Left ventricle myocardium superior (tissue), 1 donor: ENCODE measurements at regions not wholly inside any gene's neighbourhood (a gene's known extent, or its start where the extent isn't known, plus 50 kb on each side); places are given as distances from the start of the nearest gene placed in this dataset.
"Not testable (repeated sequence)": the region's sequence is repeated elsewhere in the genome, so short reads cannot be mapped to it uniquely, and the experiment has no call there.

ENCODE experiments used
- ATAC-seq: fragments of 200-7000 bp; cut with Tn5 transposase; one replicate; pipeline ENCODE4 v1.9.1; 2020; ENCODE audit warnings: mild to moderate bottlenecking, moderate library complexity
- DNase-seq: peaks from one replicate; pipeline ENCODE4 v3.0.0-alpha.2; 2020
- intact Hi-C: fragments of 100-400 bp; cut with micrococcal nuclease; formaldehyde crosslinking; loops from one replicate; pipeline ENCODE4 v1.11.0; 2022
- donor health status: DM: no; HTN: yes; CAD: no; lungs with severe emphysema.

- DNase-seq (no peak), ATAC-seq (no peak)
- intact Hi-C loops: no loop called here
Observed at GRCh38 chr2:56587456-56587855, 403.7 kb downstream of the CCDC85A start.

- ATAC-seq (no peak), DNase-seq (no peak)
- intact Hi-C loops: no loop called here
Observed at GRCh38 chr2:56589194-56589593, 405.4 kb downstream of the CCDC85A start.

- DNase-seq: peak; percentile 10
- ATAC-seq: peak; percentile 17
- intact Hi-C loops: no loop called here
Observed at GRCh38 chr2:56589835-56590234, 406.0 kb downstream of the CCDC85A start.

- intact Hi-C loops: no loop called here
- ATAC-seq (no peak), DNase-seq (no peak)
Observed at GRCh38 chr2:56590611-56591010, 406.8 kb downstream of the CCDC85A start.

- DNase-seq, intact Hi-C loops, ATAC-seq: not testable (repeated sequence)
Observed at GRCh38 chr2:56606086-56606485, 422.3 kb downstream of the CCDC85A start.

- intact Hi-C loops: no loop called here
- no peak for ATAC-seq
- no peak for DNase-seq
Observed at GRCh38 chr2:56613254-56613653, 429.5 kb downstream of the CCDC85A start.

GRCh38 chr2:56613920-56614319, 430.1 kb downstream of the CCDC85A start:
- DNase-seq: no peak
- no peak for ATAC-seq
- intact Hi-C loops: no loop called here

GRCh38 chr2:56615760-56616159, 432.0 kb downstream of the CCDC85A start:
- intact Hi-C loops: no loop called here
- ATAC-seq (no peak), DNase-seq (no peak)

- no peak for ATAC-seq
- DNase-seq: no peak
- intact Hi-C loops: no loop called here
Observed at GRCh38 chr2:56624181-56624580, 440.4 kb downstream of the CCDC85A start.

GRCh38 chr2:56626927-56627326, 443.1 kb downstream of the CCDC85A start:
- ATAC-seq: no peak
- no peak for DNase-seq
- intact Hi-C loops: no loop called here

GRCh38 chr2:56630286-56630685, 446.5 kb downstream of the CCDC85A start:
- DNase-seq (no peak), ATAC-seq (no peak)
- intact Hi-C loops: no loop called here

GRCh38 chr2:56647997-56648396, 464.2 kb downstream of the CCDC85A start:
- DNase-seq (no peak), ATAC-seq (no peak)
- intact Hi-C loops: no loop called here

- intact Hi-C loops: no loop called here
- ATAC-seq (no peak), DNase-seq (no peak)
Observed at GRCh38 chr2:56648802-56649201, 465.0 kb downstream of the CCDC85A start.

GRCh38 chr2:56654936-56655335, 471.1 kb downstream of the CCDC85A start:
- intact Hi-C loops: no loop called here
- no peak for ATAC-seq
- no peak for DNase-seq

GRCh38 chr2:56656826-56657225, 473.0 kb downstream of the CCDC85A start:
- no peak for DNase-seq
- intact Hi-C loops: no loop called here
- ATAC-seq: no peak

GRCh38 chr2:56666777-56667176, 483.0 kb downstream of the CCDC85A start:
- intact Hi-C loops: no loop called here
- ATAC-seq (no peak), DNase-seq (no peak)

GRCh38 chr2:56671973-56672569, 488.3 kb downstream of the CCDC85A start:
- ATAC-seq (no peak), DNase-seq (no peak)
- intact Hi-C loops: no loop called here

- DNase-seq (no peak), ATAC-seq (no peak)
- intact Hi-C loops: no loop called here
Observed at GRCh38 chr2:56674084-56674483, 490.3 kb downstream of the CCDC85A start.

GRCh38 chr2:56676966-56677365, 493.2 kb downstream of the CCDC85A start:
- intact Hi-C loops: no loop called here
- ATAC-seq (no peak), DNase-seq (no peak)

- intact Hi-C loops: no loop called here
- no peak for DNase-seq
- no peak for ATAC-seq
Observed at GRCh38 chr2:56680971-56681631, 497.3 kb downstream of the CCDC85A start.

- intact Hi-C loops: no loop called here
- DNase-seq (no peak), ATAC-seq (peak; percentile 79)
Observed at GRCh38 chr2:56681659-56682396, 498.0 kb downstream of the CCDC85A start.
